ENCODE measurements at regions not wholly inside any gene's neighbourhood (a gene's known extent, or its start where the extent isn't known, plus 50 kb on each side); places are given as distances from the start of the nearest gene placed in this dataset.

- no peak for DNase-seq
These were observed 521.7 kb downstream of the EPM2A start for GRCh38 chr6:145213614-145214013.

- DNase-seq = no peak
These were observed 520.8 kb downstream of the EPM2A start for GRCh38 chr6:145214570-145214969.

- no peak for DNase-seq
These were observed 510.9 kb downstream of the EPM2A start for GRCh38 chr6:145224450-145224849.

GRCh38 chr6:145225500-145225899, 509.8 kb downstream of the EPM2A start:
- DNase-seq = no peak

GRCh38 chr6:145227593-145227992, 507.7 kb downstream of the EPM2A start:
- no peak for DNase-seq

GRCh38 chr6:145228962-145229582, 506.2 kb downstream of the EPM2A start:
- no peak for DNase-seq

- no peak for DNase-seq
These were observed 501.4 kb downstream of the EPM2A start for GRCh38 chr6:145233955-145234354.

GRCh38 chr6:145235207-145235606, 500.1 kb downstream of the EPM2A start:
- DNase-seq = no peak

- DNase-seq = no peak
These were observed 496.5 kb downstream of the EPM2A start for GRCh38 chr6:145238787-145239186.

GRCh38 chr6:145241039-145241438, 494.3 kb downstream of the EPM2A start:
- DNase-seq = no peak

- DNase-seq = no peak
These were observed 493.6 kb downstream of the EPM2A start for GRCh38 chr6:145241721-145242120.

- no peak for DNase-seq
These were observed 490.8 kb downstream of the EPM2A start for GRCh38 chr6:145244349-145245100.

GRCh38 chr6:145245119-145245518, 490.2 kb downstream of the EPM2A start:
- DNase-seq = no peak

- no peak for DNase-seq
These were observed 487.5 kb downstream of the EPM2A start for GRCh38 chr6:145247692-145248419.

- DNase-seq = no peak
These were observed 484.9 kb downstream of the EPM2A start for GRCh38 chr6:145250436-145250835.

GRCh38 chr6:145252737-145253136, 482.6 kb downstream of the EPM2A start:
- DNase-seq = no peak

- DNase-seq = no peak
These were observed 480.5 kb downstream of the EPM2A start for GRCh38 chr6:145254649-145255401.

- DNase-seq = no peak
These were observed 477.6 kb downstream of the EPM2A start for GRCh38 chr6:145257704-145258103.

GRCh38 chr6:145258122-145258521, 477.2 kb downstream of the EPM2A start:
- DNase-seq = no peak

GRCh38 chr6:145260484-145261175, 474.7 kb downstream of the EPM2A start:
- DNase-seq = no peak

GRCh38 chr6:145261758-145262157, 473.6 kb downstream of the EPM2A start:
- DNase-seq = no peak

GRCh38 chr6:145262771-145263170, 472.5 kb downstream of the EPM2A start:
- no peak for DNase-seq

Data from effector CD4-positive, alpha-beta T cell (primary cell).